Osteoblast (primary cell): ENCODE measurements at regions not wholly inside any gene's neighbourhood (a gene's known extent, or its start where the extent isn't known, plus 50 kb on each side); places are given as distances from the start of the nearest gene placed in this dataset.

ENCODE experiments used
- DNase-seq: peaks from one replicate; pipeline ENCODE4 v3.0.0; 2011; ENCODE audit warnings: low spot score, mixed read lengths; ENCODE audit not compliant: insufficient read length; ENCODE audit errors: missing footprints
- H2AFZ ChIP-seq: 2 replicates; pipeline ENCODE4 v1.6.0; 2011; ENCODE audit warnings: mild to moderate bottlenecking, low read length
- H3K27ac ChIP-seq: 2 replicates; pipeline ENCODE4 v1.5.1; 2011; ENCODE audit warnings: mild to moderate bottlenecking, low read depth, low read length, moderate library complexity
- H3K27me3 ChIP-seq: 2 replicates; pipeline ENCODE4 v1.6.0; 2012; ENCODE audit warnings: mild to moderate bottlenecking, control low read depth, inconsistent platforms, low read length, moderate library complexity; ENCODE audit not compliant: insufficient read depth
- H3K36me3 ChIP-seq: 2 replicates; pipeline ENCODE4 v1.5.1; 2011; ENCODE audit warnings: mild to moderate bottlenecking, low read length, control low read depth, moderate library complexity; ENCODE audit not compliant: insufficient read depth
- H3K4me1 ChIP-seq: 2 replicates; pipeline ENCODE4 v1.5.1; 2011; ENCODE audit warnings: mild to moderate bottlenecking, low read length, control low read depth, moderate library complexity; ENCODE audit not compliant: insufficient read depth
- H3K4me2 ChIP-seq: 2 replicates; pipeline ENCODE4 v1.6.0; 2011; ENCODE audit warnings: mild to moderate bottlenecking, low read length; ENCODE audit not compliant: insufficient read depth
- H3K4me3 ChIP-seq: fragments of 200-600 bp; sonication (generic); 3 replicates; pipeline ENCODE4 v1.5.1; 2012; ENCODE audit warnings: mild to moderate bottlenecking, low read length, inconsistent platforms; ENCODE audit not compliant: insufficient read depth
- H3K79me2 ChIP-seq: 2 replicates; pipeline ENCODE4 v1.6.0; 2012; ENCODE audit warnings: mild to moderate bottlenecking, low read length, control low read depth, inconsistent platforms; ENCODE audit not compliant: insufficient read depth
- H3K9me3 ChIP-seq: 2 replicates; pipeline ENCODE4 v1.5.1; 2011; ENCODE audit warnings: low read depth, low read length, control low read depth
- H4K20me1 ChIP-seq: 2 replicates; pipeline ENCODE4 v1.6.0; 2012; ENCODE audit warnings: mild to moderate bottlenecking, low read length, control low read depth; ENCODE audit not compliant: insufficient read depth
- CTCF ChIP-seq: IDR thresholded peaks from 2 replicates; pipeline ENCODE4 v1.5.1; 2011; ENCODE audit warnings: mild to moderate bottlenecking, low read depth, low read length, moderate library complexity; ENCODE audit errors: extremely low read depth

GRCh38 chr1:104064399-104064798 lies 314.7 kb downstream of the AMY1C start:
- no peaks in the 10 kb centered on the region for H3K4me1 ChIP-seq
- H3K4me2 ChIP-seq: no peak overlapping the region
- no peak overlapping the region for H3K27ac ChIP-seq
- TF ChIP-seq CTCF: no peak
- no peaks in the 10 kb centered on the region for H4K20me1 ChIP-seq
- no peaks in the 10 kb centered on the region for H3K36me3 ChIP-seq
- no peaks in the 10 kb centered on the region for H3K27me3 ChIP-seq
- peaks cover 2% of the 10 kb centered on the region for H3K9me3 ChIP-seq
- no peaks in the 10 kb centered on the region for H3K79me2 ChIP-seq
- no peak for DNase-seq
- H3K4me3 ChIP-seq: no peak overlapping the region
- no peak overlapping the region for H2AFZ ChIP-seq

- no peak for TF ChIP-seq CTCF
- H3K79me2 ChIP-seq: no peaks in the 10 kb centered on the region
- no peaks in the 10 kb centered on the region for H3K27me3 ChIP-seq
- H3K36me3 ChIP-seq: no peaks in the 10 kb centered on the region
- H3K4me3 ChIP-seq: no peak overlapping the region
- no peaks in the 10 kb centered on the region for H4K20me1 ChIP-seq
- H2AFZ ChIP-seq: no peak overlapping the region
- DNase-seq: no peak
- H3K27ac ChIP-seq: no peak overlapping the region
- H3K4me2 ChIP-seq: no peak overlapping the region
- H3K4me1 ChIP-seq: no peaks in the 10 kb centered on the region
- H3K9me3 ChIP-seq: peaks cover 6% of the 10 kb centered on the region
Measured at GRCh38 chr1:104072915-104073371, 323.2 kb downstream of the AMY1C start.

GRCh38 chr1:104073463-104073902 lies 323.8 kb downstream of the AMY1C start:
- Histone ChIP-seq H3K36me3 (no peaks in the 10 kb centered on the region), H3K9me3 (peaks cover 6% of the 10 kb centered on the region), H3K4me2 (no peak overlapping the region), H4K20me1 (no peaks in the 10 kb centered on the region), H3K27ac (no peak overlapping the region), H3K4me3 (no peak overlapping the region), H3K79me2 (no peaks in the 10 kb centered on the region), H3K4me1 (no peaks in the 10 kb centered on the region), H2AFZ (no peak overlapping the region), H3K27me3 (no peaks in the 10 kb centered on the region)
- no peak for TF ChIP-seq CTCF
- DNase-seq: no peak

GRCh38 chr1:104082221-104082620 lies 332.5 kb downstream of the AMY1C start:
- no peak overlapping the region for H3K27ac ChIP-seq
- no peaks in the 10 kb centered on the region for H3K9me3 ChIP-seq

More at GRCh38 chr1:104082221-104082620, 332.5 kb downstream of the AMY1C start:
- no peak for DNase-seq
- Histone ChIP-seq H3K79me2 (no peaks in the 10 kb centered on the region), H3K36me3 (no peaks in the 10 kb centered on the region), H3K4me3 (no peak overlapping the region), H3K27me3 (no peaks in the 10 kb centered on the region), H4K20me1 (no peaks in the 10 kb centered on the region), H3K4me2 (no peak overlapping the region), H2AFZ (no peak overlapping the region), H3K4me1 (no peaks in the 10 kb centered on the region)
- no peak for TF ChIP-seq CTCF
